ENCODE measurements at regions not wholly inside any gene's neighbourhood (a gene's known extent, or its start where the extent isn't known, plus 50 kb on each side); places are given as distances from the start of the nearest gene placed in this dataset.

- Histone ChIP-seq H3K36me3 (no peaks in the 10 kb centered on the region), H3K27ac (no peak overlapping the region), H3K27me3 (no peaks in the 10 kb centered on the region), H3K4me3 (no peak overlapping the region), H3K4me1 (no peaks in the 10 kb centered on the region), H3K9me3 (no peaks in the 10 kb centered on the region)
- ATAC-seq, result no peak
- intact Hi-C loops (cut with DNase I), result no loop called here
- DNase-seq, result no peak
- no peak for TF ChIP-seq CTCF (IDR thresholded peaks at IDR 0.05)
Observed at GRCh38 chr1:72341661-72342060, 59.3 kb upstream of the NEGR1 start.

- no peak overlapping the region for H3K27ac ChIP-seq
- no peaks in the 10 kb centered on the region for H3K36me3 ChIP-seq
- TF ChIP-seq CTCF (IDR thresholded peaks at IDR 0.05), result no peak
- no peak for ATAC-seq
- DNase-seq, result no peak
- H3K4me1 ChIP-seq, result no peaks in the 10 kb centered on the region
- intact Hi-C loops (cut with DNase I), result no loop called here
- H3K9me3 ChIP-seq, result no peaks in the 10 kb centered on the region
- no peak overlapping the region for H3K4me3 ChIP-seq
- no peaks in the 10 kb centered on the region for H3K27me3 ChIP-seq
Observed at GRCh38 chr1:72336776-72337175, 54.4 kb upstream of the NEGR1 start.
